ENCODE measurements at regions not wholly inside any gene's neighbourhood (a gene's known extent, or its start where the extent isn't known, plus 50 kb on each side); places are given as distances from the start of the nearest gene placed in this dataset.

DNA sequence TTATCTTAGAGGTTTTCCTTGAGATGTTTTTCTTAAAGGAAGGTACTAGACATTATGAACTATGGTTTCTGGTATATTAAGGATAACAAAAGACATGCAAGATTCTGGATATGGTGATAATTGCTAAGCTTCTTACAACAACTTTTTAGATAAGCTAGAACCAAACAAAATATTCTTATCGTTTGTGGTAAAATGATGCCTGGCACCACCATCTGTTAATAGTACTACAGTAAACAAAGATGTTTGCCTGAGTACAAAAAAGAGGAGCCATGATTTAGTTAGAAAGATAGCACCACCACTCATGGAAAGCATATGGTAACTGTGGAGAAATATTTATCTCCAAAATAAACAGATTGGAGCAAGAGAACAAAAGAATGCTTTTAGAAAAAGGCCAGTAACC, 747.3 kb downstream of the COL12A1 start:
- TF ChIP-seq GATA2 (IDR thresholded peaks at IDR 0.05; ENCODE audit: low read depth, low read length) = no peak
- TF ChIP-seq GATA3 (IDR thresholded peaks at IDR 0.05; ENCODE audit: low read depth, low read length) = no peak

All from SH-SY5Y (cell line).